ENCODE measurements at regions not wholly inside any gene's neighbourhood (a gene's known extent, or its start where the extent isn't known, plus 50 kb on each side); places are given as distances from the start of the nearest gene placed in this dataset.
"Not testable (repeated sequence)": the region's sequence is repeated elsewhere in the genome, so short reads cannot be mapped to it uniquely, and the experiment has no call there.

DNA sequence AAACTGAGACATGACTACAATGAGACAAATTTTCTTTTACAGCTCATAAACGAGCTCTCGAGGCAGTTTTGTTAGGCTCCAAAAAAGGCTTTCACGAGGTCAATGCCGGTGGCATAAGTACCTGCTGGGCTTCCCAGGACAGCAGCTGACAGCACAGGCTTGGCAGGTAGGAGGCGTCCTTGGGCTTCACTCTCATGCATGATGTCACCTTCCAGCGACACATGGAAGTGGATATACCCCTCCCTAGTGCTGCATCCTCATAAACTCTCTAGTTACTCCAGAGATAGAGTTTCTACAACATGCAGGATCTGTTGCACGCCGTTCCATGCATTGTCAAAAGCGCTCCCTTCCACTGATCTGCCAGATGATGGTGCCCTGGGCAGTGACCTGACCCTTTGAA lies 112.5 kb upstream of the PAXBP1 start:
- DNase-seq, result no peak

DNA sequence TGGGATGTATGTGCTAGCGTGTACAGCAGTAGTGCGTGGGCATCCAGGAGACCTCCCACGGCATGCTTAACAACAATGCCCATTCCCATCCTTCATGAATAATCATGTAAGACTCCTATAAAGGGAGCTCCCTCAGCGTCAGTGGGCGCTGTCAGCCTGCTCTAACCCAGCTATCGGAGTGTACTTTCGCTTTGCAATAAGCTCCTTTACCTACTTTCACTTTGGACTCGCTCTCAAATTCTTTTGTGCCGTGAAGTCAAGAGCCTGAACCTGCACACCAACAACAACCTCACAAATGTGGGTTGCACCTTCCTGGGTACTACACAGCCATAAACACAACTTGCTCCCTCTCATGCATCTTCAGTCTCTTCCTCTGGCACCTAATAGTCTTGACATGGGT lies 114.8 kb upstream of the PAXBP1 start:
- DNase-seq, result no peak

GRCh38 chr21:32887026-32887425 lies 115.5 kb upstream of the PAXBP1 start:
- DNase-seq, result no peak

DNA sequence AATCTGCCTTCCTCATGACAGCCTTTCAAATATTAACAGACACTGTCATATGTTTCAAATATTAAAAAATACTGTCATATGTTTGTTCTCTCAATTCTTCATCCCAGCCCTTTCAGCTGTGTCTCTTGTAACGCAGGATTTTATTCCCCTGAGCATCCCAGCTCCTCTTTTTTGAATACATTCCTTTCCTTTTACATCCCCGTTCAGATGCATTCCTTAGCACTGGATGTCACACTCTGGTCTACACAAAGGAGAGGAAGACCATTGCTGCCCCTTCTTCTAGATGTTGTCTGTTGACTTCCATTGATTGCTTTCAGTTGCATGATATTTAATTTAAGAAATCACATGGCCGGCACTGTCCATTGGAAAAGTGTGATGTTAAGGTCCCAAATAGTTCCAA lies 117.4 kb upstream of the PAXBP1 start:
- no peak for DNase-seq

- DNase-seq, result no peak
Measured at GRCh38 chr21:32889596-32889995, 118.0 kb upstream of the PAXBP1 start.

DNA sequence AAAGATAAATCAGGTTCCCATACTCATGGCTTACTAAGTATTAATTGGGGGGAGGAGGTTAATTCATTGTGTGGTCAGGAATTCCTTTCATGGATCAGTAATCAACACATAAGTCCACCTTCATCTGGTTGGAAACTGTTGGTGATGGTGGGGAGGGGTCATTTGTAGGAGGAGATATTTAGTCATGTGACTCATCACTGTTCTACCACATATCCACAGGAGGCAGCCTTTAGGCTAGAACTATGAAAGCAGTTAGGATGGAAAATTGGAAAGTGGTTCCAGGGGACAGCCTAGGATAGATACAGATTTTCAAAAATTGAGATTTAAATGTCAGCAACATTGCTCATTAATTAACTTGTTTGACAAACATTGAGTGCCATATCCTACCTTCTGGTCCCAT lies 122.8 kb upstream of the PAXBP1 start:
- no peak for DNase-seq

GRCh38 chr21:32900814-32901213 lies 124.9 kb upstream of the OLIG2 start:
- no peak for DNase-seq

DNA sequence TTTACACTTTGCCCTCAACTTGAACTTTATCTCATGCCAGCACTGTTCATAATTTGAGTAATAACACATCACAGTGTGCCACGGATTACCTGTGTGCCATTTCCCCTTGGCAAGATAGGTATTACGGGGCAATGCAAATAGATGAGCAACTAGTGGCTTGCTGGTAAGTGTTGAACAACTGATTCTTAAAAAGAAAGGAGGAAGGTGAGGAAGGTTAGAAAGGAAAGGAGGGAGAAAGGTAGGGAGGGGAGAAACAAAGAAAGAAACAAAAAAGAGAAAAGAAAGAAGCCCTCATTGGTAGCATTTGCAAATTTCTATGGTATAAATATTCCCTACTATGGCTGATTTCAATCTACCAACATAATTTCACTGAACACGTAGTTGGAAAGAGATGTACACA lies 118.2 kb upstream of the OLIG2 start:
- DNase-seq, result no peak

DNA sequence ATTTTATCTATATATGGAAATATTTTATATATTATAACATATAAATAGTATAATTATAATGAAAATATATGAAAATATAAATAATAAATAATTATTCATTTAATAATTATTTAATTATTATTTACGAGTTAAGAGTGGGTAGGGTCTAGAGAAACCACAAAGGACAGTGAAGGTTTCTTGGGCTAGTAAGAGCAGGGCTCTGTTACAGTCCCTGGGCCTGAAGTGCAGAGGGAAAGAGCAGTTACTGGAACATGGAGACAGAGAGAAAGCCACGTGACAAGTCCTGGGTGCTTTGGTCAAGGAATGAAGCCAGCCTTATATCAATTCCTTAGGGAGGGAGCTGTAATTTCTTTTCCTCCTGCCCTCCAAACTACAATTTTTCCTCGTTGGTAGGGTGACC lies 117.2 kb upstream of the OLIG2 start:
- no peak for DNase-seq

- DNase-seq, result no peak
Measured at GRCh38 chr21:32909393-32909792, 116.3 kb upstream of the OLIG2 start.

DNA sequence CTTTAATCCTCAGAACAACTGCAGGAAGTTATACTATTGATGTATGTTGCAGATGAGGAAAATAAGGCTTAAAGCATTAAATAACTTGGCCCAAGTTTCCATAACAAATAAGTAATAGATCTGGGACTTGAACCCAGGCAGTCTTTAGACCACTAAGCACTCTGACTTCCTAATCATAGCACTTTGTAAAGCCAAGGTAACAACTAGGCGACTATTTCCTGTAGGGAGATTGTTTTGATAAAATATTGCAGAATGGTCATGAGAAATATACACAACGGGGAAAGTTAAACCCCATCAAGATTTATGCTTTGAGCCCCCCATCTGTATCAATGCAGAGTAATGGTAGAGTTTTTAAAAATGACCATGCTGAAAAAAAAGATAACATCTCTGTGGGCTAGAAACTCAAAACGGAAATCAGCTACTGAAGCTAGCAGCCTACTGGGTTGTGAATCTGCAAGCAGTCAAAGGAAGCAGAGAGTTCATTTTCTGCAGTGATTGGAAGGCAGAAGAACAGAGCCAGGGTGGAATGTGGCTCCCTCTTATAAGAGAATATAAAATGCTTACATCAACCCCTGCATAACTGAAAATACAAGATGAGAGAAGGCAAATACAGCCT lies 111.2 kb upstream of the OLIG2 start:
- no peak for DNase-seq

- DNase-seq, result no peak
Measured at GRCh38 chr21:32915099-32915498, 110.6 kb upstream of the OLIG2 start.

DNA sequence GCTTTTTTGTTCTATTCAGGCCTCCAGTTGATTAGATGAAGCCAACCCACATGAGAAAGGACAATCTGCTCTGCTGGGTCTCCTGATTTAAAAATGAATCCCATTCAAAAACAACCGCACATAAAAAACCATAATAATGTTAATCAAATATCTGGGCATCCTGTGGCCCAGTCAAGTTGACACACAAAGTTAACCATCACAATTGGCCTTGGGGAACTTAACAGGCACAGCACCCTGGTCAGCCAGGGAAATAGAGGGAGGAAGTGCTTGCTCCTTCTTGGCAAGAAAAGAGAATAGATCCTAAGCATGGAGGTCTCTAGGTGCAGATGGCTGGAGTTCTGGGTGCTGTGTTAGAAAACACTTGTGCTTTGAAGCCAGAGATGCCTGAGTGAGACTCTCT lies 109.6 kb upstream of the OLIG2 start:
- DNase-seq, result no peak

DNA sequence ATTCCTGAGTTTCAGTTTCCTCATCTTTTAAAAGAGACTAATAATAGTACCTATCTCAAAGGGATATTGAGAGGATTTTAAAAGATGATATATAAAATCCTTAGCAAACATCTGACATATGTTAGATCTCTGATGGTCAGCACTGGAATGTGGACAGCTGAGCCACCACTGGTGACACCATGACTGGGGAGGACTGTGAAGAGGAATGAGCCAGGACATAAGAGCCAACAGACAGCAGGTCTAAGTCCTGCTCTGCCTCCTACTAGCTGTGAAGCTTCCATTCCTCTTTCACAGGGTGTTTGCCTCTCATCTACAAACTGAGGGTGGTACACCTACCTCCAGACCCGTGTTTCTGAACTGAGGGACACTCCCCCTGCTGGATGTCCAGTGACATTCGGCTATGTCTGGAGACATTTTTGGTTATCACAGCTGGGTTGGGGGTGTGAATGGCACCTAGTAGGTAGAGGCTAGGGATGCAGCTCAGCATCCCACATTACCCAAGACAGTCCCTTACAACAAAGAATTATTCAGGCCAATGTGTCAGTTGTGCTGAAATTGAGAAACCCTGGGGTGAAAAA lies 109.1 kb upstream of the OLIG2 start:
- DNase-seq, result no peak

DNA sequence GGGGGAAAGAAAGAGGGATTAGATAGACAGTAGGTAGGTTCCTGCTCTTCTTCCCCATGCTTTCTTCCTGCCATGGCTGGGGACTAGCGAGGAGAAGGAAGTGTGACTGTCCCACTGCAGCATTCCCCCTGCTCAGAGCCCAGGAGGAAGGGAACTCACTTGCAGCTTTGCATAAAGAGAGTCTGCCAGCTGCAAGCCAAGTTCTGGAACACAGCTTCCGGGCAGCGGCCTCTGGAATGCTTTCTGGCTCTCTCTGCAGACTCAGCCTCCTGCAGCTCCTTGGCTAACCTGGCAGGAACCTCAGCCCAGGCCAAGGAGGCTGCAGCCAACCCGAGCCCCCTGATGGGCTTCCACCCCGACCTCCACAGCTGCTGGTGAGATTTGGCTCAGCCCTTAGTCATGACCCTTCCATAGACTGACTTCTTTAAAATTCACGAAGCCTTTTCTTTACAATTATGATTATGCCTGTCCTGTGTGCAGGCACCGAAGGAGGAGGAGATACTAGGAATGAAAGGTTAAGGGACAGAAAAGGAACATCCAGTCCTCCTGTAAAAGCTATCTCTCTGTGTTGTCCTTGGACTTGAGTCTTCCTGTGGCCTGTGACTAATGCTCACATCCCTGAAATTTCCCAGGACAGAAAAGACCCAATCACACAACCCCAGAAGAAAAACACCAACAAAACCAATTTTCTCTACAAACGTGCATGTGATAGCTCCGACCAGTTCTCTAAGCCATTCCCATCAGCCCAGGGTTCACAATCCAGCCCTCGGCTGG lies 108.2 kb upstream of the OLIG2 start:
- DNase-seq, result no peak

DNA sequence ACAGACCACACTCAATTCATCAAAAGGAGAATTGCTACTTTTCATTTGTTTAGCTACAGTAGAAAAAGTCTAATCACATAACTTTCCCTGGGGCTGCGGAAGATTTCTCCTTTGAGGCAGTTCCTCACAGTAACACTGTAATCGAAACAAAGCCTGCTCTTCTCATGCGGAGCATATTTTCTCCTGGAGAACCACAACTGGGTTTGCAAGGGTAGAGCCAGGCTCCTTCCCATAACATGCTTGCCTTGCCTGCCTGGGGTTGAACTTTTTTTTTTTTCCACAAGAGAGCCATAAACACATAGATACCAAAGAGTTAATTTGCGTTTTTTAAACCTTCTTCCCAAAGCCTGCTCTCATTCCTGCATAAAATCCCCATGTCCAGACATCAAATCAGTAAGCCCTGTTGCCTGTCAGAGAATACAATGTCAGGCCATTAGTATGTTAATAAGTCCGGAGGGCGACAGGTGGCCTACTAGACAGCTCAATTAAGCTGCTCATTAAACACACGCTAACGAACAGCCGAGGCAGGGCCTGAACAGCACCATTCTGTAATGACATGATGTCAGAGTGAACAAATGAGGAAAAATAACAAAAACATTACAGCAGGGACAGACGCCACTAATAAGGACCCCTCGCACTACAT lies 107.1 kb upstream of the OLIG2 start:
- DNase-seq, result no peak

DNA sequence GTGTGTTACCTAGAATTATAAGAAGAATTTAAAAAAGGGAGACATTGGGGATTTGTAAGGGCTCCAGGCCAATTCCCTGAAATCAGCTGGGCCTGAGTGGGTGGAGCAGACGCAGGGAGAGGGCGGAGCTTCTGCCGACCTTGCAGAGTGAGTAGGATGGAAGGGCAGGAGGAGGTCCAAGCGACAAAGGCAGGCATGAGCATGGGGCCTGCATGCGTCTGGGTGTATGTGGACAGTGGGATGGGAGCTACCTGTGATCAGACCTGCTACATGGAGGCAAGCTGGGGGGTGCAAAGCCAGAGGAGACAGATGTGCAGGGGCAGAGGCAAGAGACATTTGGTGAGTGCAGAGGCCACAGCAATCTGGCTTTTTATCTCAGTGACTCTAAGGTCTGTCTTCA lies 105.3 kb upstream of the OLIG2 start:
- DNase-seq, result no peak

GRCh38 chr21:32921632-32922230 lies 104.0 kb upstream of the OLIG2 start:
- DNase-seq, result no peak

GRCh38 chr21:32925098-32925497 lies 100.6 kb upstream of the OLIG2 start:
- DNase-seq, result no peak

DNA sequence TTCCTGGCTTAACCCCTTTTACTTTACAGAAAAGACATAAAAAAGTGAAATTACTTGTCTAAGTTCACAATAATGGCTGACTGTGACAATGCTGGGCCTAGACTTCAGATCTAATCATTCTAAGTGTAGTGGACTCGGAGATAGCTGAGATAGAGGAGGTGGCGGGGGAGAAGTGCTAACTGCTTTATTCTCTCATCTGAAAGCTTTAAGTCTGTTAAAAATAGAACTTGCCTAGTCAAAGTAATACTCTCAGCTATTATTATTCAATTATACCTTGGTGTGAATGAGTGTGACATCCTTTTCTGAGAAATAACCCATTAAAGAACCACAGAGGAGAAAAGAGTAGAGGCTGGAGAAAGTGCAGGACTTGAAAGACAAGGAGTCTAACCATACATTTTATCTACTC lies 96.1 kb upstream of the OLIG2 start:
- no peak for DNase-seq

DNA sequence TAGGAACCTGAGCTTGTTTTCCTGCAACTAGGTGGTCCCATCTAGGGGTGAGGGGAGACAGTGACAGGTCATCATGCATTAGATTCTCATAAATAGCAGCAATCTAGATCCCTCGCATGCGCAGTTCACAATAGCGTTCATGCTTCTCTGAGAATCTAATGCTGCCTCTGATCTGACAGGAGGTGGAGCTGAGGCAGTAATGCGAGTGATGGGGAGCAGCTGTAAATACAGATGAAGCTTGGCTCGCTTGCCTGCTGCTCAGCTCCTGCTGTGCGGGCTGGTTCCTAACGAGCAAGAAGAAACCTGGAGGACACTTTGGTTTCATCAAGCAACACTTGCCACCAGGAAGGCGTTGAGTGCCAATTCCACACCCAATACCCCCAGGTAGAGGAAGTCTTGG lies 95.1 kb upstream of the OLIG2 start:
- no peak for DNase-seq

DNA sequence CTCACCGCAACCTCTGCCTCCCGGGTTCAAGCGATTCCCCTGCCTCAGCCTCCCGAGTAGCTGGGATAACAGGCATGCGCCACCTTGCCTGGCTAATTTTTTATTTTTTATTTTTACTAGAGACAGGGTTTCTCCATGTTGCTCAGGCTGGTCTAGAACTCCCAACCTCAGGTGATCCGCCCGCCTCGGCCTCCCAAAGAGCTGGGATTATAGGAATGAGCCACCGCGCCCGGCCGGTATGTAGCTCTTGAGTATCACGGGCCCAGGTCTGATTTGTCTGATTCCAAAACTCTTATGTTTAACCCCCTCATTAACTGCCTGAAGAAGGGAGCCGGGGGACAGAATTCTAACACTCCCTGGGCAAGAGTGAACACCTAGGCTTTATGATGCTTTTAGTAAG lies 91.7 kb upstream of the OLIG2 start:
- DNase-seq, result not testable (repeated sequence)

DNA sequence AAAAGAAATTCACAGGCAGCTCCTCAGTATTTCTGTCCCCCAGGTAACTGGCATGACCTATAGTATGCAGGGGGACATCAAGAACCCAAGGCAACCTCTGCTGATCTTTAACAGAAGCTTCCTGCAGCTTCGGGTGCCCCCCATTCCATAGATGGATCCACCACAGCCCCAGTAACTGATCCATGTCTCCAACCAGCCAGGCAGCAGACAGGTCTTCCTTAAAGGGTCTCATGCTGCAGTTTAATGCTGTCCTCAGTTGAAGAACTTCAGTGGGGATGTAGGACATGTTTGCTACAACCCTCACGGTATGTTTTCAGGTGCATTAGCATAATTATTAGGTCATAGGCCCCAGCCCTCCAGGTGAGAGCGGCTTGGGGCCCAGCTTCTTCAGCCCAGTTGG lies 90.9 kb upstream of the OLIG2 start:
- no peak for DNase-seq

Measured in muscle of arm (tissue), 1 donor.